ENCODE measurements at regions not wholly inside any gene's neighbourhood (a gene's known extent, or its start where the extent isn't known, plus 50 kb on each side); places are given as distances from the start of the nearest gene placed in this dataset.

GRCh38 chr10:128556182-128557110 lies 430.2 kb upstream of the MKI67 start:
- no peak for TF ChIP-seq CTCF (IDR thresholded peaks at IDR 0.05)
- no peak for TF ChIP-seq POLR2A (IDR thresholded peaks at IDR 0.05)

All from uterus (tissue), 2 donors.